HepG2 (cell line): ENCODE measurements at regions not wholly inside any gene's neighbourhood (a gene's known extent, or its start where the extent isn't known, plus 50 kb on each side); places are given as distances from the start of the nearest gene placed in this dataset.

Experiments used
- ATAC-seq: fragments of 200-7000 bp; cut with Tn5 transposase; 3 replicates; pipeline ENCODE4 v1.9.1; 2020; ENCODE audit warnings: mild to moderate bottlenecking, moderate library complexity
- BruUV-seq: library from RNA; stranded (reverse); fragments of 400-500 nt; replicated peaks from 2 replicates; lab custom pipeline; 2021; lab: Mats Ljungman, UMichigan
- CTCF ChIA-PET: fragments of 300-600 bp; formaldehyde crosslinking; extraction: SDS; loops from one replicate; lab custom pipeline; 2021; ENCODE audit warnings: low total read pairs, inconsistent platforms, low intra/inter-chr PET ratio; lab: Yijun Ruan, JAX
- POLR2A ChIA-PET: fragments of 350-600 bp; sonication (Branson Sonifier 250); formaldehyde crosslinking; loops from one replicate; lab custom pipeline; 2020; ENCODE audit warnings: antibody characterized with exemption, inconsistent platforms; lab: Yijun Ruan, JAX
- DNase-seq: peaks from one replicate; pipeline ENCODE4 v3.0.0-alpha.2; 2015; ENCODE audit warnings: low spot score
- FAIRE-seq: peaks from 3 replicates; lab custom pipeline; 2011; peaks lifted over from hg19 to GRCh38; lab: Jason Lieb, UNC
- H2AFZ ChIP-seq: one replicate; pipeline ENCODE4 v1.6.1; 2011; ENCODE audit warnings: low read length, inconsistent platforms
- H3K27ac ChIP-seq: fragments of 300-600 bp; 3 replicates; pipeline ENCODE4 v1.8.0; 2011; ENCODE audit warnings: mixed run types, mild to moderate bottlenecking, mixed read lengths, low read length, inconsistent platforms; ENCODE audit not compliant: insufficient read depth; ENCODE audit errors: extremely low read length
- H3K27me3 ChIP-seq, 2 experiments: fragments of 200-600 bp in 1 of 2; 2 replicates in 1 of 2; 3 replicates in 1 of 2; pipeline versions ENCODE4 v1.6.0 to v1.8.0; 2011; ENCODE audit warnings: low read length in 2 of 2, mild to moderate bottlenecking in 2 of 2, moderate library complexity in 2 of 2, inconsistent platforms in 1 of 2; ENCODE audit not compliant: insufficient read depth in 2 of 2, control insufficient read depth in 1 of 2
- H3K36me3 ChIP-seq, 2 experiments: fragments of 200-600 bp in 1 of 2; replicated peaks in 1 of 2; 2 replicates in 1 of 2; 3 replicates in 1 of 2; pipeline versions ENCODE4 v1.5.1 to v1.8.0; 2011; ENCODE audit warnings: low read length in 2 of 2, inconsistent platforms in 1 of 2; ENCODE audit not compliant: insufficient read depth in 2 of 2, control insufficient read depth in 1 of 2
- H3K4me1 ChIP-seq: 2 replicates; pipeline ENCODE4 v1.5.1; 2012; ENCODE audit warnings: low read length, inconsistent platforms; ENCODE audit not compliant: insufficient read depth
- H3K4me2 ChIP-seq: 2 replicates; pipeline ENCODE4 v1.6.0; 2011; ENCODE audit warnings: low read depth, low read length, inconsistent platforms
- H3K4me3 ChIP-seq, 3 experiments: fragments of 200-600 bp in 1 of 3; sonication (generic), shearing (Covaris generic) in 1 of 3; replicated peaks in 1 of 3; 2 replicates each; pipeline ENCODE4 v1.5.1; 2011 to 2016; ENCODE audit warnings: low read length in 3 of 3, inconsistent platforms in 2 of 3, low read depth in 2 of 3, mild to moderate bottlenecking in 2 of 3, control low read depth in 1 of 3, mixed read lengths in 1 of 3; ENCODE audit not compliant: insufficient read depth in 1 of 3
- H3K79me2 ChIP-seq: one replicate; pipeline ENCODE4 v1.6.1; 2011; ENCODE audit warnings: low read length, inconsistent platforms; ENCODE audit not compliant: insufficient read depth
- H3K9ac ChIP-seq: 2 replicates; pipeline ENCODE4 v1.6.0; 2011; ENCODE audit warnings: mild to moderate bottlenecking, low read depth, low read length, inconsistent platforms; ENCODE audit not compliant: insufficient read depth
- H3K9me3 ChIP-seq: 2 replicates; pipeline ENCODE4 v1.5.1; 2012; ENCODE audit warnings: mild to moderate bottlenecking, low read length
- H4K20me1 ChIP-seq: 2 replicates; pipeline ENCODE4 v1.6.0; 2011; ENCODE audit warnings: inconsistent platforms, mild to moderate bottlenecking, low read length, moderate library complexity; ENCODE audit not compliant: insufficient read depth
- ERF ChIP-seq: IDR thresholded peaks from 2 replicates; pipeline ENCODE4 v1.6.1; 2018; ENCODE audit warnings: missing biosample characterization, missing genetic modification reagents
- HOXA7 ChIP-seq: sonication (generic); formaldehyde crosslinking; IDR thresholded peaks from 2 replicates; pipeline ENCODE4 v1.8.1; 2022; ENCODE audit warnings: mild to moderate bottlenecking, missing genetic modification reagents, moderate library complexity
- IRX3 ChIP-seq: sonication (generic); formaldehyde crosslinking; IDR thresholded peaks from 2 replicates; pipeline ENCODE4 v1.8.1; 2023; ENCODE audit warnings: mild to moderate bottlenecking, low read depth, missing genetic modification reagents, borderline replicate concordance
- KLF13 ChIP-seq: sonication (generic); formaldehyde crosslinking; IDR thresholded peaks from 2 replicates; pipeline ENCODE4 v1.4.0; 2020; ENCODE audit warnings: mild to moderate bottlenecking, missing genetic modification reagents
- KMT2B ChIP-seq: IDR thresholded peaks from 2 replicates; pipeline ENCODE4 v1.6.1; 2016; ENCODE audit warnings: missing genetic modification reagents, missing compliant biosample characterization
- MAFK ChIP-seq, 2 experiments: IDR thresholded peaks in 1 of 2; conservative IDR thresholded peaks in 1 of 2; 2 replicates each; pipeline ENCODE4 v1.6.1; 2011; ENCODE audit warnings: improper control_type of control experiment in 2 of 2, low read length in 2 of 2
- PHF21A ChIP-seq: sonication (generic); formaldehyde crosslinking; IDR thresholded peaks from 2 replicates; pipeline ENCODE4 v1.5.0; 2020; ENCODE audit warnings: mild to moderate bottlenecking, missing genetic modification reagents
- RARA ChIP-seq: IDR thresholded peaks from 2 replicates; pipeline ENCODE4 v1.6.1; 2016; ENCODE audit warnings: missing genetic modification reagents, missing compliant biosample characterization
- RFX5 ChIP-seq: IDR thresholded peaks from 2 replicates; pipeline ENCODE4 v1.6.1; 2011; ENCODE audit warnings: low read depth, low read length, improper control_type of control experiment
- THAP9 ChIP-seq: sonication (generic); formaldehyde crosslinking; IDR thresholded peaks from 2 replicates; pipeline ENCODE4; 2020; ENCODE audit warnings: missing genetic modification reagents, mild to moderate bottlenecking, borderline replicate concordance
- ZIK1 ChIP-seq: sonication (generic); formaldehyde crosslinking; IDR thresholded peaks from 2 replicates; pipeline ENCODE4 v1.5.0; 2020; ENCODE audit warnings: mild to moderate bottlenecking, low read depth, missing genetic modification reagents, borderline replicate concordance
- ZNF512B ChIP-seq: sonication (generic); formaldehyde crosslinking; IDR thresholded peaks from 2 replicates; pipeline ENCODE4 v1.5.1; 2020; ENCODE audit warnings: missing genetic modification reagents, mild to moderate bottlenecking, borderline replicate concordance
- ZNF556 ChIP-seq: sonication (generic); formaldehyde crosslinking; IDR thresholded peaks from 2 replicates; pipeline ENCODE4 v1.4.0; 2020; ENCODE audit warnings: mild to moderate bottlenecking, missing genetic modification reagents, borderline replicate concordance
- ZNF747 ChIP-seq: sonication (generic); formaldehyde crosslinking; IDR thresholded peaks from 2 replicates; pipeline ENCODE4 v1.8.1; 2023; ENCODE audit warnings: missing genetic modification reagents, mild to moderate bottlenecking, borderline replicate concordance
- ZSCAN20 ChIP-seq: sonication (generic); formaldehyde crosslinking; IDR thresholded peaks from 2 replicates; pipeline ENCODE4 v1.4.0; 2020; ENCODE audit warnings: missing genetic modification reagents, mild to moderate bottlenecking, borderline replicate concordance
- WGBS: methylation state at CpG from one replicate; pipeline ENCODE4 v1.1.6; 2017; ENCODE audit warnings: low lambda C conversion rate; 5-methylcytosine and 5-hydroxymethylcytosine counted together
- in situ Hi-C: cut with HindIII; loops from 2 replicates; pipeline ENCODE4 v1.10.0; 2017; ENCODE audit warnings: low pct_unique_long_range_greater_than_20kb; ENCODE audit not compliant: extremely low pct_ligation_motif_present
- intact Hi-C: fragments of 100-400 bp; cut with micrococcal nuclease; formaldehyde crosslinking; loops from one replicate; pipeline ENCODE4 v1.10.0; 2022; ENCODE audit not compliant: unreplicated experiment

- TF ChIP-seq THAP9 (CRISPR knock-in tag) (no peak), ERF (CRISPR knock-in tag) (no peak), PHF21A (CRISPR knock-in tag) (no peak), ZSCAN20 (no peak), KLF13 (CRISPR knock-in tag) (no peak), ZNF556 (no peak), ZNF747 (no peak), RARA (CRISPR knock-in tag) (no peak), RFX5 (no peak), KMT2B (no peak), HOXA7 (CRISPR knock-in tag) (no peak), ZNF512B (no peak), IRX3 (CRISPR knock-in tag) (no peak), MAFK (conservative IDR thresholded peaks at IDR 0.05 in 1 of 2, IDR thresholded peaks at IDR 0.05 in 1 of 2; ENCODE audit: low read length in 2 of 2) (no peak), ZIK1 (no peak)
- TF ChIP-seq, all 625 proteins: peak for 0
- FAIRE-seq = no peak
- intact Hi-C loops (no loop called here), in situ Hi-C loops (no loop called here)
- no peak for DNase-seq
- H3K9me3 ChIP-seq = no peaks in the 10 kb centered on the region
- H3K4me3 ChIP-seq = no peak overlapping the region
- no peak overlapping the region for H3K9ac ChIP-seq
- H4K20me1 ChIP-seq = no peaks in the 10 kb centered on the region
- no peaks in the 10 kb centered on the region for H3K27me3 ChIP-seq
- H3K36me3 ChIP-seq = no peaks in the 10 kb centered on the region
- H3K4me2 ChIP-seq = no peak overlapping the region
- ATAC-seq = no peak
- H3K27ac ChIP-seq = no peak overlapping the region
- no peaks in the 10 kb centered on the region for H3K79me2 ChIP-seq
- no peaks in the 10 kb centered on the region for H3K4me1 ChIP-seq
- BruUV-seq = no TSS peak
- H2AFZ ChIP-seq = no peak overlapping the region
- ChIA-PET CTCF (no interaction called here), POLR2A (no interaction called here)
- 2% methylated on average over 1 of the region's 1 CpG for WGBS
These were observed 260.5 kb downstream of the CENPW start for GRCh38 chr6:126600258-126600916.
